ENCODE measurements at regions not wholly inside any gene's neighbourhood (a gene's known extent, or its start where the extent isn't known, plus 50 kb on each side); places are given as distances from the start of the nearest gene placed in this dataset.
"Not testable (repeated sequence)": the region's sequence is repeated elsewhere in the genome, so short reads cannot be mapped to it uniquely, and the experiment has no call there.

GRCh38 chr2:116545286-116546068 is 1269.0 kb upstream of the DDX18 start:
- Histone ChIP-seq H3K4me3 (ENCODE audit: low read length in 2 of 2) (no peak overlapping the region), H3K4me1 (ENCODE audit: insufficient read depth, low read length) (no peaks in the 10 kb centered on the region), H3K9me3 (ENCODE audit: control insufficient read depth in 1 of 2, low read length in 2 of 2) (no peaks in the 10 kb centered on the region), H3K27me3 (ENCODE audit: insufficient read depth, low read length) (no peaks in the 10 kb centered on the region), H3K36me3 (ENCODE audit: insufficient read depth, low read length) (no peaks in the 10 kb centered on the region), H3K27ac (ENCODE audit: low read depth, low read length) (no peak overlapping the region)
- H3K4me3 Mint-ChIP-seq: no peak overlapping the region
- DNase-seq: no peak
- no peak overlapping the region for H3K27ac Mint-ChIP-seq
- no peaks in the 10 kb centered on the region for H3K36me3 Mint-ChIP-seq
- intact Hi-C loops (cut with micrococcal nuclease): no loop called here
- H3K4me1 Mint-ChIP-seq: no peaks in the 10 kb centered on the region
- no peaks in the 10 kb centered on the region for H3K27me3 Mint-ChIP-seq
- CTCF ChIA-PET (ENCODE audit: partially characterized antibody): no interaction called here
- POLR2A ChIA-PET (ENCODE audit: partially characterized antibody): no interaction called here
- peaks cover 0 to 23% (median 11%) of the 10 kb centered on the region in 8 donors for H3K9me3 Mint-ChIP-seq

GRCh38 chr2:116552738-116553419 is 1261.6 kb upstream of the DDX18 start:
- DNase-seq; H3K27me3 ChIP-seq (ENCODE audit: insufficient read depth, low read length); H3K4me1 Mint-ChIP-seq; H3K27me3 Mint-ChIP-seq; H3K4me3 ChIP-seq (ENCODE audit: low read length in 2 of 2); H3K4me3 Mint-ChIP-seq; H3K36me3 Mint-ChIP-seq; intact Hi-C loops (cut with micrococcal nuclease); CTCF ChIA-PET (ENCODE audit: partially characterized antibody); H3K27ac Mint-ChIP-seq; POLR2A ChIA-PET (ENCODE audit: partially characterized antibody); H3K27ac ChIP-seq (ENCODE audit: low read depth, low read length); H3K36me3 ChIP-seq (ENCODE audit: insufficient read depth, low read length); H3K4me1 ChIP-seq (ENCODE audit: insufficient read depth, low read length); H3K9me3 ChIP-seq (ENCODE audit: control insufficient read depth in 1 of 2, low read length in 2 of 2): not testable (repeated sequence)
- peaks cover 0 to 28% (median 18%) of the 10 kb centered on the region in 8 donors for H3K9me3 Mint-ChIP-seq

DNA sequence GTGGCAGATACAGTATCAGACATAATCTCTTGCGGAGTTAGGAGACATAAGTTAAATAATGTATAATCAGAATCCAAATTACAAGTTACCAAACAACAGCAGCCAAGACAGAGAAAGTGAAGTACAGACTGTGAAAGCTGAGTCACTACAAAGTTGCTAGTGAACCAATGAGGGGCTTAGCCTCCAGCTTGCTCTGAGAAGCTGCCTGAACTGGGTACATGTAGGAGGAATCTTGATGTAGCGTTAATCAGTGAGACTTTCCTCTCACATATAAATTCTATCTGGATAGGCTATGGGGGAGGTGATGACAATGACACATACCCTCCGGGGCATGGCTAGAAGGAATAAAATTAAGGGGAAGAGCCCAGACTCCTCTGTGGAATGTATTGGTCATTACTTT is 1234.3 kb upstream of the DDX18 start:
- Mint-ChIP-seq H3K9me3 (peaks cover 0 to 16% (median 10%) of the 10 kb centered on the region in 8 donors), H3K4me1 (no peaks in the 10 kb centered on the region), H3K27me3 (no peaks in the 10 kb centered on the region), H3K27ac (no peak overlapping the region), H3K36me3 (no peaks in the 10 kb centered on the region), H3K4me3 (no peak overlapping the region)
- no peaks in the 10 kb centered on the region for H3K27me3 ChIP-seq (ENCODE audit: insufficient read depth, low read length)
- CTCF ChIA-PET (ENCODE audit: partially characterized antibody): no interaction called here
- no peak overlapping the region for H3K4me3 ChIP-seq (ENCODE audit: low read length in 2 of 2)
- no peaks in the 10 kb centered on the region for H3K4me1 ChIP-seq (ENCODE audit: insufficient read depth, low read length)
- POLR2A ChIA-PET (ENCODE audit: partially characterized antibody): no interaction called here
- H3K9me3 ChIP-seq (ENCODE audit: control insufficient read depth in 1 of 2, low read length in 2 of 2): no peaks in the 10 kb centered on the region
- DNase-seq: no peak
- intact Hi-C loops (cut with micrococcal nuclease): no loop called here
- no peak overlapping the region for H3K27ac ChIP-seq (ENCODE audit: low read depth, low read length)
- no peaks in the 10 kb centered on the region for H3K36me3 ChIP-seq (ENCODE audit: insufficient read depth, low read length)

DNA sequence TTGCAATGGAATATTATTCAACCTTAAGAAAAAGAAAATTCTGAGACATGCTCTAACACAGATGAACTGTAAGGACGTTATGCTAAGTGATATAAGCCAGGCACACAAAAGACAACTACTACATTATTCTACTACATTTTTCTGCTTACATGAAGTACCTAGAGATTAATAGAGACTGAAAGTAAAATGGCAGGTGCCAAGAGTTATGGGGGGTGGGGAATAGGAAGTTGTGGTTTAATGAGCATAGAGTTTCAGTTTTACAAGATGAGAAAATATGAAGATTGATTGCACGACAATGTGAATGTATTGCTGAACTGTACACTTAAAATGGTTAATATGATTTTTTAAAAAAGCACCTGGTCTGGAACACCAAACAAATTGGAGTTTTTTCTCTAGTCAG is 1231.6 kb upstream of the DDX18 start:
- H3K36me3 ChIP-seq (ENCODE audit: insufficient read depth, low read length): no peaks in the 10 kb centered on the region
- intact Hi-C loops (cut with micrococcal nuclease): no loop called here
- Mint-ChIP-seq H3K9me3 (peaks cover 0 to 13% (median 8%) of the 10 kb centered on the region in 8 donors), H3K27me3 (no peaks in the 10 kb centered on the region), H3K36me3 (no peaks in the 10 kb centered on the region), H3K4me1 (no peaks in the 10 kb centered on the region), H3K27ac (no peak overlapping the region), H3K4me3 (no peak overlapping the region)
- H3K27ac ChIP-seq (ENCODE audit: low read depth, low read length): no peak overlapping the region
- no peak overlapping the region for H3K4me3 ChIP-seq (ENCODE audit: low read length in 2 of 2)
- H3K4me1 ChIP-seq (ENCODE audit: insufficient read depth, low read length): no peaks in the 10 kb centered on the region
- H3K9me3 ChIP-seq (ENCODE audit: control insufficient read depth in 1 of 2, low read length in 2 of 2): no peaks in the 10 kb centered on the region
- no peaks in the 10 kb centered on the region for H3K27me3 ChIP-seq (ENCODE audit: insufficient read depth, low read length)
- DNase-seq: no peak
- POLR2A ChIA-PET (ENCODE audit: partially characterized antibody): no interaction called here
- CTCF ChIA-PET (ENCODE audit: partially characterized antibody): no interaction called here

- Mint-ChIP-seq H3K9me3 (peaks cover 0 to 22% (median 12%) of the 10 kb centered on the region in 8 donors), H3K27ac (no peak overlapping the region)
These were observed 1228.7 kb upstream of the DDX18 start for GRCh38 chr2:116585669-116586327.

GRCh38 chr2:116586328-116586689 is 1228.2 kb upstream of the DDX18 start:
- CTCF ChIA-PET (ENCODE audit: partially characterized antibody): no interaction called here
- no peaks in the 10 kb centered on the region for H3K4me1 Mint-ChIP-seq
- Histone ChIP-seq H3K36me3 (ENCODE audit: insufficient read depth, low read length) (no peaks in the 10 kb centered on the region), H3K4me3 (ENCODE audit: low read length in 2 of 2) (no peak overlapping the region), H3K27ac (ENCODE audit: low read depth, low read length) (no peak overlapping the region), H3K4me1 (ENCODE audit: insufficient read depth, low read length) (no peaks in the 10 kb centered on the region), H3K27me3 (ENCODE audit: insufficient read depth, low read length) (no peaks in the 10 kb centered on the region), H3K9me3 (ENCODE audit: control insufficient read depth in 1 of 2, low read length in 2 of 2) (no peaks in the 10 kb centered on the region)
- H3K27me3 Mint-ChIP-seq: no peaks in the 10 kb centered on the region
- no peak overlapping the region for H3K4me3 Mint-ChIP-seq
- H3K36me3 Mint-ChIP-seq: no peaks in the 10 kb centered on the region
- POLR2A ChIA-PET (ENCODE audit: partially characterized antibody): no interaction called here
- peaks cover 0 to 22% (median 12%) of the 10 kb centered on the region in 8 donors for H3K9me3 Mint-ChIP-seq
- intact Hi-C loops (cut with micrococcal nuclease): no loop called here
- no peak overlapping the region for H3K27ac Mint-ChIP-seq
- DNase-seq: no peak

More at GRCh38 chr2:116585669-116586327, 1228.7 kb upstream of the DDX18 start:
- ChIA-PET POLR2A (ENCODE audit: partially characterized antibody) (no interaction called here), CTCF (ENCODE audit: partially characterized antibody) (no interaction called here)
- intact Hi-C loops (cut with micrococcal nuclease): no loop called here
- no peak overlapping the region for H3K4me3 ChIP-seq (ENCODE audit: low read length in 2 of 2)
- no peaks in the 10 kb centered on the region for H3K4me1 ChIP-seq (ENCODE audit: insufficient read depth, low read length)
- Mint-ChIP-seq H3K4me3 (no peak overlapping the region), H3K27me3 (no peaks in the 10 kb centered on the region), H3K36me3 (no peaks in the 10 kb centered on the region), H3K4me1 (no peaks in the 10 kb centered on the region)
- no peaks in the 10 kb centered on the region for H3K9me3 ChIP-seq (ENCODE audit: control insufficient read depth in 1 of 2, low read length in 2 of 2)
- H3K36me3 ChIP-seq (ENCODE audit: insufficient read depth, low read length): no peaks in the 10 kb centered on the region
- no peak overlapping the region for H3K27ac ChIP-seq (ENCODE audit: low read depth, low read length)
- no peak for DNase-seq
- no peaks in the 10 kb centered on the region for H3K27me3 ChIP-seq (ENCODE audit: insufficient read depth, low read length)

Measured in CD4-positive, alpha-beta memory T cell (primary cell).